HepG2 (cell line): ENCODE measurements at regions not wholly inside any gene's neighbourhood (a gene's known extent, or its start where the extent isn't known, plus 50 kb on each side); places are given as distances from the start of the nearest gene placed in this dataset.

Experiments used
- ATAC-seq: fragments of 200-7000 bp; cut with Tn5 transposase; 3 replicates; pipeline ENCODE4 v1.9.1; 2020; ENCODE audit warnings: mild to moderate bottlenecking, moderate library complexity
- BruUV-seq: library from RNA; stranded (reverse); fragments of 400-500 nt; replicated peaks from 2 replicates; lab custom pipeline; 2021; lab: Mats Ljungman, UMichigan
- CTCF ChIA-PET: fragments of 300-600 bp; formaldehyde crosslinking; extraction: SDS; loops from one replicate; lab custom pipeline; 2021; ENCODE audit warnings: low total read pairs, inconsistent platforms, low intra/inter-chr PET ratio; lab: Yijun Ruan, JAX
- POLR2A ChIA-PET: fragments of 350-600 bp; sonication (Branson Sonifier 250); formaldehyde crosslinking; loops from one replicate; lab custom pipeline; 2020; ENCODE audit warnings: antibody characterized with exemption, inconsistent platforms; lab: Yijun Ruan, JAX
- DNase-seq: peaks from one replicate; pipeline ENCODE4 v3.0.0-alpha.2; 2015; ENCODE audit warnings: low spot score
- FAIRE-seq: peaks from 3 replicates; lab custom pipeline; 2011; peaks lifted over from hg19 to GRCh38; lab: Jason Lieb, UNC
- H2AFZ ChIP-seq: one replicate; pipeline ENCODE4 v1.6.1; 2011; ENCODE audit warnings: low read length, inconsistent platforms
- H3K27ac ChIP-seq: fragments of 300-600 bp; 3 replicates; pipeline ENCODE4 v1.8.0; 2011; ENCODE audit warnings: mixed run types, mild to moderate bottlenecking, mixed read lengths, low read length, inconsistent platforms; ENCODE audit not compliant: insufficient read depth; ENCODE audit errors: extremely low read length
- H3K27me3 ChIP-seq, 2 experiments: fragments of 200-600 bp in 1 of 2; 2 replicates in 1 of 2; 3 replicates in 1 of 2; pipeline versions ENCODE4 v1.6.0 to v1.8.0; 2011; ENCODE audit warnings: low read length in 2 of 2, mild to moderate bottlenecking in 2 of 2, moderate library complexity in 2 of 2, inconsistent platforms in 1 of 2; ENCODE audit not compliant: insufficient read depth in 2 of 2, control insufficient read depth in 1 of 2
- H3K36me3 ChIP-seq, 2 experiments: fragments of 200-600 bp in 1 of 2; replicated peaks in 1 of 2; 2 replicates in 1 of 2; 3 replicates in 1 of 2; pipeline versions ENCODE4 v1.5.1 to v1.8.0; 2011; ENCODE audit warnings: low read length in 2 of 2, inconsistent platforms in 1 of 2; ENCODE audit not compliant: insufficient read depth in 2 of 2, control insufficient read depth in 1 of 2
- H3K4me1 ChIP-seq: 2 replicates; pipeline ENCODE4 v1.5.1; 2012; ENCODE audit warnings: low read length, inconsistent platforms; ENCODE audit not compliant: insufficient read depth
- H3K4me2 ChIP-seq: 2 replicates; pipeline ENCODE4 v1.6.0; 2011; ENCODE audit warnings: low read depth, low read length, inconsistent platforms
- H3K4me3 ChIP-seq, 3 experiments: fragments of 200-600 bp in 1 of 3; sonication (generic), shearing (Covaris generic) in 1 of 3; replicated peaks in 1 of 3; 2 replicates each; pipeline ENCODE4 v1.5.1; 2011 to 2016; ENCODE audit warnings: low read length in 3 of 3, inconsistent platforms in 2 of 3, low read depth in 2 of 3, mild to moderate bottlenecking in 2 of 3, control low read depth in 1 of 3, mixed read lengths in 1 of 3; ENCODE audit not compliant: insufficient read depth in 1 of 3
- H3K79me2 ChIP-seq: one replicate; pipeline ENCODE4 v1.6.1; 2011; ENCODE audit warnings: low read length, inconsistent platforms; ENCODE audit not compliant: insufficient read depth
- H3K9ac ChIP-seq: 2 replicates; pipeline ENCODE4 v1.6.0; 2011; ENCODE audit warnings: mild to moderate bottlenecking, low read depth, low read length, inconsistent platforms; ENCODE audit not compliant: insufficient read depth
- H3K9me3 ChIP-seq: 2 replicates; pipeline ENCODE4 v1.5.1; 2012; ENCODE audit warnings: mild to moderate bottlenecking, low read length
- H4K20me1 ChIP-seq: 2 replicates; pipeline ENCODE4 v1.6.0; 2011; ENCODE audit warnings: inconsistent platforms, mild to moderate bottlenecking, low read length, moderate library complexity; ENCODE audit not compliant: insufficient read depth
- DR1 ChIP-seq: sonication (generic); formaldehyde crosslinking; IDR thresholded peaks from 2 replicates; pipeline ENCODE4 v1.8.0; 2021; ENCODE audit warnings: mild to moderate bottlenecking, missing genetic modification reagents, inconsistent platforms
- HDAC6 ChIP-seq: fragments of 200-600 bp; sonication (generic); IDR thresholded peaks from 2 replicates; pipeline ENCODE4 v1.7.0; 2017; ENCODE audit warnings: mild to moderate bottlenecking, antibody characterized with exemption, low read length, low read depth
- MLXIP ChIP-seq: sonication (generic); formaldehyde crosslinking; IDR thresholded peaks from 2 replicates; pipeline ENCODE4 v1.9.0; 2021; ENCODE audit warnings: missing genetic modification reagents, borderline replicate concordance
- NR2C2 ChIP-seq: sonication (generic); formaldehyde crosslinking; IDR thresholded peaks from 2 replicates; pipeline ENCODE4 v1.4.0; 2020; ENCODE audit warnings: missing genetic modification reagents, mild to moderate bottlenecking, moderate library complexity, borderline replicate concordance
- RBM22 ChIP-seq: fragments of 200-400 bp; formaldehyde crosslinking; optimal IDR thresholded peaks from 2 replicates; pipeline ENCODE3; 2017; ENCODE audit warnings: mild to moderate bottlenecking, low read length, moderate library complexity
- REST ChIP-seq, 2 experiments: IDR thresholded peaks; 2 replicates each; pipeline ENCODE4 v1.6.1; 2011 to 2012; ENCODE audit warnings: low read length in 2 of 2, borderline replicate concordance in 1 of 2, low read depth in 1 of 2, mild to moderate bottlenecking in 1 of 2, moderate library complexity in 1 of 2
- SKI ChIP-seq: fragments of 450-650 bp; IDR thresholded peaks from one replicate; pipeline ENCODE4 v1.6.1; 2018; ENCODE audit warnings: mild to moderate bottlenecking; ENCODE audit not compliant: partially characterized antibody
- ZC3H13 ChIP-seq: sonication (generic); formaldehyde crosslinking; IDR thresholded peaks from 2 replicates; pipeline ENCODE4 v1.8.1; 2023; ENCODE audit warnings: mild to moderate bottlenecking, missing genetic modification reagents, moderate library complexity
- ZNF740 ChIP-seq: sonication (generic); formaldehyde crosslinking; IDR thresholded peaks from 2 replicates; pipeline ENCODE4 v1.4.0; 2020; ENCODE audit warnings: missing genetic modification reagents
- ZNF746 ChIP-seq: sonication (generic); formaldehyde crosslinking; IDR thresholded peaks from 2 replicates; pipeline ENCODE4 v1.8.0; 2022; ENCODE audit warnings: mild to moderate bottlenecking, missing genetic modification reagents
- ZNF839 ChIP-seq: sonication (generic); formaldehyde crosslinking; IDR thresholded peaks from 2 replicates; pipeline ENCODE4 v1.4.0; 2020; ENCODE audit warnings: missing genetic modification reagents, mild to moderate bottlenecking, borderline replicate concordance
- WGBS: methylation state at CpG from one replicate; pipeline ENCODE4 v1.1.6; 2017; ENCODE audit warnings: low lambda C conversion rate; 5-methylcytosine and 5-hydroxymethylcytosine counted together
- in situ Hi-C: cut with HindIII; loops from 2 replicates; pipeline ENCODE4 v1.10.0; 2017; ENCODE audit warnings: low pct_unique_long_range_greater_than_20kb; ENCODE audit not compliant: extremely low pct_ligation_motif_present
- intact Hi-C: fragments of 100-400 bp; cut with micrococcal nuclease; formaldehyde crosslinking; loops from one replicate; pipeline ENCODE4 v1.10.0; 2022; ENCODE audit not compliant: unreplicated experiment

- in situ Hi-C loops = no loop called here
- CTCF ChIA-PET = no interaction called here
- no peak for ATAC-seq
Measured at GRCh38 chr17:36835036-36835435, 102.2 kb upstream of the LHX1 start.

More at GRCh38 chr17:36835036-36835435, 102.2 kb upstream of the LHX1 start:
- FAIRE-seq (no peak), DNase-seq (no peak)
- POLR2A ChIA-PET = no interaction called here
- Histone ChIP-seq H3K9me3 (no peaks in the 10 kb centered on the region), H3K4me2 (no peak overlapping the region), H4K20me1 (no peaks in the 10 kb centered on the region), H2AFZ (no peak overlapping the region), H3K4me3 (no peak overlapping the region), H3K27me3 (no peaks in the 10 kb centered on the region; a peak in 1 of 5 replicates), H3K27ac (no peak overlapping the region), H3K36me3 (no peaks in the 10 kb centered on the region), H3K4me1 (0 out of 2 replicates have a peak, but pooled peaks cover 7% of the 10 kb centered on the region), H3K9ac (no peak overlapping the region), H3K79me2 (no peaks in the 10 kb centered on the region)
- no TSS peak for BruUV-seq
- 10% methylated on average over 4 of the region's 4 CpGs for whole genome bisulfite sequencing
- intact Hi-C loops = no loop called here
- TF ChIP-seq RBM22 = no peak
- no peak for TF ChIP-seq SKI
- TF ChIP-seq HDAC6 = no peak
- TF ChIP-seq DR1 (CRISPR knock-in tag) = no peak
- no peak for TF ChIP-seq NR2C2 (CRISPR knock-in tag)
- no peak for TF ChIP-seq ZNF740
- no peak for TF ChIP-seq REST (IDR thresholded peaks at IDR 0.05; ENCODE audit: borderline replicate concordance in 1 of 2, low read depth in 1 of 2, low read length in 2 of 2)
- no peak for TF ChIP-seq ZNF839 (CRISPR knock-in tag)
- TF ChIP-seq ZNF746 (CRISPR knock-in tag) = no peak
- no peak for TF ChIP-seq MLXIP (CRISPR knock-in tag)
- TF ChIP-seq ZC3H13 (CRISPR knock-in tag) = no peak
- TF ChIP-seq, all 625 proteins: peak for 0
